Chondrocyte (in vitro differentiated cells): ENCODE measurements at regions not wholly inside any gene's neighbourhood (a gene's known extent, or its start where the extent isn't known, plus 50 kb on each side); places are given as distances from the start of the nearest gene placed in this dataset.

Source experiments
- DNase-seq: peaks from one replicate; pipeline ENCODE4 v3.0.0; 2021; ENCODE audit warnings: mixed read lengths, low spot score
- H3K27ac Mint-ChIP-seq: one replicate; pipeline ENCODE4 v1.8.0; 2021; ENCODE audit warnings: mild to moderate bottlenecking, moderate library complexity, mixed read lengths; ENCODE audit not compliant: unreplicated experiment
- H3K27me3 Mint-ChIP-seq: 2 replicates; pipeline ENCODE4 v1.8.0; 2021; ENCODE audit warnings: low read depth, mixed read lengths
- H3K36me3 Mint-ChIP-seq: 2 replicates; pipeline ENCODE4 v1.8.0; 2021; ENCODE audit warnings: low read depth, mixed read lengths
- H3K4me1 Mint-ChIP-seq: 2 replicates; pipeline ENCODE4 v1.8.0; 2021; ENCODE audit warnings: low read depth, mild to moderate bottlenecking, mixed read lengths
- H3K4me3 Mint-ChIP-seq: one replicate; pipeline ENCODE4 v1.8.0; 2021; ENCODE audit warnings: mild to moderate bottlenecking, moderate library complexity, mixed read lengths; ENCODE audit not compliant: unreplicated experiment
- H3K9me3 Mint-ChIP-seq: 2 replicates; pipeline ENCODE4 v1.8.0; 2021; ENCODE audit warnings: low read depth, mixed read lengths
- CTCF ChIP-seq: fragments of 200-600 bp; sonication (generic); IDR thresholded peaks from 2 replicates; pipeline ENCODE4 v1.5.0; 2021; ENCODE audit warnings: antibody characterized with exemption, mild to moderate bottlenecking, moderate library complexity

- Mint-ChIP-seq H3K27ac (no peak overlapping the region), H3K9me3 (peaks cover 7% of the 10 kb centered on the region), H3K4me1 (no peaks in the 10 kb centered on the region), H3K27me3 (peaks cover 2% of the 10 kb centered on the region), H3K36me3 (no peaks in the 10 kb centered on the region), H3K4me3 (no peak overlapping the region)
- no peak for TF ChIP-seq CTCF
- DNase-seq, result no peak
Measured at GRCh38 chr9:84542554-84542953, 127.0 kb upstream of the NTRK2 start.

GRCh38 chr9:84554069-84554664 is 115.4 kb upstream of the NTRK2 start:
- Mint-ChIP-seq H3K27ac (no peak overlapping the region), H3K4me1 (no peaks in the 10 kb centered on the region), H3K27me3 (peaks cover 22% of the 10 kb centered on the region)

GRCh38 chr9:84556556-84556955 is 113.0 kb upstream of the NTRK2 start:
- Mint-ChIP-seq H3K9me3 (peaks cover 5% of the 10 kb centered on the region), H3K27ac (no peak overlapping the region), H3K4me3 (no peak overlapping the region), H3K4me1 (no peaks in the 10 kb centered on the region), H3K36me3 (no peaks in the 10 kb centered on the region), H3K27me3 (peaks cover 15% of the 10 kb centered on the region)
- no peak for DNase-seq
- no peak for TF ChIP-seq CTCF

More at GRCh38 chr9:84554069-84554664, 115.4 kb upstream of the NTRK2 start:
- DNase-seq, result no peak
- TF ChIP-seq CTCF, result no peak
- Mint-ChIP-seq H3K9me3 (peaks cover 5% of the 10 kb centered on the region), H3K36me3 (no peaks in the 10 kb centered on the region), H3K4me3 (no peak overlapping the region)

GRCh38 chr9:84557751-84558150 is 111.8 kb upstream of the NTRK2 start:
- no peaks in the 10 kb centered on the region for H3K36me3 Mint-ChIP-seq
- no peaks in the 10 kb centered on the region for H3K4me1 Mint-ChIP-seq
- TF ChIP-seq CTCF, result no peak
- peaks cover 8% of the 10 kb centered on the region for H3K27me3 Mint-ChIP-seq
- H3K4me3 Mint-ChIP-seq, result no peak overlapping the region
- DNase-seq, result no peak
- no peaks in the 10 kb centered on the region for H3K9me3 Mint-ChIP-seq
- H3K27ac Mint-ChIP-seq, result no peak overlapping the region

- H3K9me3 Mint-ChIP-seq, result no peaks in the 10 kb centered on the region
- no peak for TF ChIP-seq CTCF
- H3K27ac Mint-ChIP-seq, result no peak overlapping the region
- H3K36me3 Mint-ChIP-seq, result no peaks in the 10 kb centered on the region
- H3K4me1 Mint-ChIP-seq, result no peaks in the 10 kb centered on the region
- no peaks in the 10 kb centered on the region for H3K27me3 Mint-ChIP-seq
- DNase-seq, result no peak
- H3K4me3 Mint-ChIP-seq, result no peak overlapping the region
Measured at GRCh38 chr9:84563691-84564090, 105.8 kb upstream of the NTRK2 start.
